MM.1S (cell line): ENCODE measurements at regions not wholly inside any gene's neighbourhood (a gene's known extent, or its start where the extent isn't known, plus 50 kb on each side); places are given as distances from the start of the nearest gene placed in this dataset.

Experiments
- DNase-seq: peaks from one replicate; pipeline ENCODE4 v3.0.0-alpha.2; 2015
- H2AFZ ChIP-seq: fragments of 300-600 bp; sonication (generic); 2 replicates; pipeline ENCODE4 v1.6.0; 2016; ENCODE audit warnings: antibody characterized with exemption, low read length
- H3F3A ChIP-seq: fragments of 300-600 bp; sonication (generic); 2 replicates; pipeline ENCODE4 v1.6.1; 2016; ENCODE audit warnings: mild to moderate bottlenecking, antibody characterized with exemption, low read length, moderate library complexity, mixed read lengths; ENCODE audit not compliant: insufficient read depth
- H3K27ac ChIP-seq: fragments of 300-600 bp; sonication (generic); 2 replicates; pipeline ENCODE4 v1.5.1; 2016; ENCODE audit warnings: mild to moderate bottlenecking, low read length
- H3K27me3 ChIP-seq: fragments of 300-600 bp; sonication (generic); replicated peaks from 2 replicates; pipeline ENCODE4 v1.6.0; 2016; ENCODE audit warnings: low read length; ENCODE audit not compliant: insufficient read depth
- H3K36me3 ChIP-seq: fragments of 300-600 bp; sonication (generic); replicated peaks from 2 replicates; pipeline ENCODE4 v1.6.1; 2016; ENCODE audit warnings: mild to moderate bottlenecking, low read length, mixed read lengths; ENCODE audit not compliant: insufficient read depth
- H3K4me1 ChIP-seq: fragments of 300-600 bp; sonication (generic); 2 replicates; pipeline ENCODE4 v1.6.1; 2016; ENCODE audit warnings: low read length, mixed read lengths
- H3K4me2 ChIP-seq: fragments of 300-600 bp; sonication (generic); 2 replicates; pipeline ENCODE4 v1.6.0; 2016; ENCODE audit warnings: low read depth, low read length
- H3K4me3 ChIP-seq: fragments of 300-600 bp; sonication (generic); 2 replicates; pipeline ENCODE4 v1.5.1; 2016; ENCODE audit warnings: low read length, mixed read lengths
- H3K79me2 ChIP-seq: fragments of 300-600 bp; sonication (generic); 2 replicates; pipeline ENCODE4 v1.6.1; 2016; ENCODE audit warnings: mixed run types, low read length, mixed read lengths
- H3K9ac ChIP-seq: fragments of 300-600 bp; sonication (generic); 2 replicates; pipeline ENCODE4 v1.6.1; 2016; ENCODE audit warnings: low read length, mixed read lengths
- H3K9me2 ChIP-seq: fragments of 300-600 bp; sonication (generic); replicated peaks from 2 replicates; pipeline ENCODE4 v1.6.1; 2016; ENCODE audit warnings: mild to moderate bottlenecking, low read length, mixed read lengths; ENCODE audit not compliant: insufficient read depth
- H3K9me3 ChIP-seq: fragments of 300-600 bp; sonication (generic); replicated peaks from 2 replicates; pipeline ENCODE4 v1.6.1; 2016; ENCODE audit warnings: mild to moderate bottlenecking, low read length, mixed read lengths; ENCODE audit not compliant: insufficient read depth
- H4K20me1 ChIP-seq: fragments of 300-600 bp; sonication (generic); 2 replicates; pipeline ENCODE4 v1.6.1; 2016; ENCODE audit warnings: mild to moderate bottlenecking, low read length, moderate library complexity, mixed read lengths; ENCODE audit not compliant: insufficient read depth
- CTCF ChIP-seq: fragments of 300-600 bp; sonication (generic); IDR thresholded peaks from 2 replicates; pipeline ENCODE4 v1.5.1; 2016; ENCODE audit warnings: antibody characterized with exemption, low read length, mixed read lengths
- EZH2 ChIP-seq: fragments of 300-600 bp; sonication (generic); optimal IDR thresholded peaks from 2 replicates; pipeline ENCODE3; 2017; ENCODE audit warnings: low read depth, mild to moderate bottlenecking, antibody characterized with exemption, low read length, mixed read lengths
- EZH2phosphoT487 ChIP-seq: fragments of 300-600 bp; sonication (generic); IDR thresholded peaks from 2 replicates; pipeline ENCODE4 v1.6.1; 2018; ENCODE audit warnings: antibody characterized with exemption, low read length

GRCh38 chr10:121179006-121179405 lies 327.8 kb downstream of the WDR11 start:
- no peak for TF ChIP-seq CTCF
- no peak for TF ChIP-seq EZH2
- no peak for TF ChIP-seq EZH2phosphoT487
- no peaks in the 10 kb centered on the region for H4K20me1 ChIP-seq
- no peaks in the 10 kb centered on the region for H3K9me2 ChIP-seq
- H3K9ac ChIP-seq = no peak overlapping the region
- no peak overlapping the region for H3K27ac ChIP-seq
- H3F3A ChIP-seq = no peaks in the 10 kb centered on the region
- no peaks in the 10 kb centered on the region for H3K36me3 ChIP-seq
- no peaks in the 10 kb centered on the region for H3K79me2 ChIP-seq
- H3K4me1 ChIP-seq = no peaks in the 10 kb centered on the region
- no peak overlapping the region for H3K4me2 ChIP-seq
- no peak overlapping the region for H2AFZ ChIP-seq
- no peaks in the 10 kb centered on the region for H3K27me3 ChIP-seq
- no peak for DNase-seq
- no peak overlapping the region for H3K4me3 ChIP-seq
- H3K9me3 ChIP-seq = no peaks in the 10 kb centered on the region

- TF ChIP-seq EZH2 (no peak), EZH2phosphoT487 (no peak), CTCF (no peak)
- H2AFZ ChIP-seq = no peak overlapping the region
- H3K79me2 ChIP-seq = no peaks in the 10 kb centered on the region
- H3K9me3 ChIP-seq = no peaks in the 10 kb centered on the region
- no peaks in the 10 kb centered on the region for H3K4me1 ChIP-seq
- no peak for DNase-seq
- H3K27ac ChIP-seq = no peak overlapping the region
- no peaks in the 10 kb centered on the region for H3K36me3 ChIP-seq
- no peaks in the 10 kb centered on the region for H4K20me1 ChIP-seq
- no peak overlapping the region for H3K4me2 ChIP-seq
- H3F3A ChIP-seq = no peaks in the 10 kb centered on the region
- H3K9me2 ChIP-seq = no peaks in the 10 kb centered on the region
- H3K27me3 ChIP-seq = no peaks in the 10 kb centered on the region
- no peak overlapping the region for H3K4me3 ChIP-seq
- no peak overlapping the region for H3K9ac ChIP-seq
Observed at GRCh38 chr10:121182219-121182618, 331.1 kb downstream of the WDR11 start.

GRCh38 chr10:121183236-121183635 lies 332.1 kb downstream of the WDR11 start:
- H3K79me2 ChIP-seq = no peaks in the 10 kb centered on the region
- no peak overlapping the region for H3K9ac ChIP-seq
- H3K36me3 ChIP-seq = no peaks in the 10 kb centered on the region
- DNase-seq = no peak
- H3K9me3 ChIP-seq = no peaks in the 10 kb centered on the region
- no peak overlapping the region for H3K27ac ChIP-seq
- no peak overlapping the region for H2AFZ ChIP-seq
- no peaks in the 10 kb centered on the region for H3K9me2 ChIP-seq
- no peak overlapping the region for H3K4me3 ChIP-seq
- TF ChIP-seq CTCF (no peak), EZH2 (no peak), EZH2phosphoT487 (no peak)
- no peak overlapping the region for H3K4me2 ChIP-seq
- no peaks in the 10 kb centered on the region for H3K4me1 ChIP-seq
- no peaks in the 10 kb centered on the region for H3F3A ChIP-seq
- no peaks in the 10 kb centered on the region for H4K20me1 ChIP-seq
- H3K27me3 ChIP-seq = no peaks in the 10 kb centered on the region

GRCh38 chr10:121183707-121184106 lies 332.5 kb downstream of the WDR11 start:
- no peaks in the 10 kb centered on the region for H3K79me2 ChIP-seq
- TF ChIP-seq EZH2phosphoT487 (no peak), EZH2 (no peak), CTCF (no peak)
- no peak overlapping the region for H3K4me3 ChIP-seq

More at GRCh38 chr10:121183707-121184106, 332.5 kb downstream of the WDR11 start:
- no peaks in the 10 kb centered on the region for H3K4me1 ChIP-seq
- H3K36me3 ChIP-seq = no peaks in the 10 kb centered on the region
- H3K9ac ChIP-seq = no peak overlapping the region
- H4K20me1 ChIP-seq = no peaks in the 10 kb centered on the region
- no peaks in the 10 kb centered on the region for H3K9me2 ChIP-seq
- DNase-seq = no peak
- H2AFZ ChIP-seq = no peak overlapping the region
- no peak overlapping the region for H3K27ac ChIP-seq
- H3K27me3 ChIP-seq = no peaks in the 10 kb centered on the region
- H3K9me3 ChIP-seq = no peaks in the 10 kb centered on the region
- no peak overlapping the region for H3K4me2 ChIP-seq
- H3F3A ChIP-seq = no peaks in the 10 kb centered on the region
